ENCODE measurements at regions not wholly inside any gene's neighbourhood (a gene's known extent, or its start where the extent isn't known, plus 50 kb on each side); places are given as distances from the start of the nearest gene placed in this dataset.

DNA sequence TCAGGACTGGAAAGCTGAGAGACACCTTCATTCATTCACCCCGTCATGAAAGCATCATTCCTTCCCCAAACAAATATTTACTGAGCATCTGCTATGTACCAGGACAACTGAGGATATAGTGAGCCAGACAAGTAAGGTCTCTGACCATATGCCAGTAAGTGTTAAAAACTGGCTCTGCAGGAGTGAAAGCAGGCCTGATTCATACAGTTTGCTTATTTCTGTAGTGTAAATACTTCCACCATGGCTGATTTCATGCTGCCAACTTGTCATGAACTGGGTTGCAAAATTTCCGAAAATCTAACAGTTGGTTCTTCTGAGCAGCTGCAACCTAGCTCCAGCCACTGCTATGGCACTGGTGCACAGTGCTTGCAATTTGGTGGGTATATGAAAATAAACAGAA, 68.1 kb downstream of the YIPF5 start:
- in situ Hi-C loops (cut with MboI; ENCODE audit: low sequenced_read_pairs): no loop called here

DNA sequence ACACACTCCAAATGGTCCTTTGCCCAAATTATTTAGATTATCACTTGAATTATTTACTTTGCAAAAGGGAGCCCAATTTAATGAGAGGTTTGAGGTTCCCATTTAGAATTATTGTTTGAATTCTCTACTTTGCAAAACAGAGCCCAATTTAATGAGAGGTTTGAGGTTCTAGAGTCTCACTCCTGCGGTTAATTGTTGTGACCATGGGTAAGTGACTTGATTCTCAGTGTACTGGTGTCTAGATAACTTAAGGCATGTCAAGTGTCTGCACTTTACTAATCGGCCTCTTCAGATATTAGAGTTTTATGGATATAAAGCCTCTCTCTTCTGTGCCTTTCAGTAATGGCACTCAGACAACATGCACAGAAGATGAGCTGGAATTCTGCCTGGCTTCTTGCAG, 67.5 kb downstream of the YIPF5 start:
- in situ Hi-C loops (cut with MboI; ENCODE audit: low sequenced_read_pairs): no loop called here

DNA sequence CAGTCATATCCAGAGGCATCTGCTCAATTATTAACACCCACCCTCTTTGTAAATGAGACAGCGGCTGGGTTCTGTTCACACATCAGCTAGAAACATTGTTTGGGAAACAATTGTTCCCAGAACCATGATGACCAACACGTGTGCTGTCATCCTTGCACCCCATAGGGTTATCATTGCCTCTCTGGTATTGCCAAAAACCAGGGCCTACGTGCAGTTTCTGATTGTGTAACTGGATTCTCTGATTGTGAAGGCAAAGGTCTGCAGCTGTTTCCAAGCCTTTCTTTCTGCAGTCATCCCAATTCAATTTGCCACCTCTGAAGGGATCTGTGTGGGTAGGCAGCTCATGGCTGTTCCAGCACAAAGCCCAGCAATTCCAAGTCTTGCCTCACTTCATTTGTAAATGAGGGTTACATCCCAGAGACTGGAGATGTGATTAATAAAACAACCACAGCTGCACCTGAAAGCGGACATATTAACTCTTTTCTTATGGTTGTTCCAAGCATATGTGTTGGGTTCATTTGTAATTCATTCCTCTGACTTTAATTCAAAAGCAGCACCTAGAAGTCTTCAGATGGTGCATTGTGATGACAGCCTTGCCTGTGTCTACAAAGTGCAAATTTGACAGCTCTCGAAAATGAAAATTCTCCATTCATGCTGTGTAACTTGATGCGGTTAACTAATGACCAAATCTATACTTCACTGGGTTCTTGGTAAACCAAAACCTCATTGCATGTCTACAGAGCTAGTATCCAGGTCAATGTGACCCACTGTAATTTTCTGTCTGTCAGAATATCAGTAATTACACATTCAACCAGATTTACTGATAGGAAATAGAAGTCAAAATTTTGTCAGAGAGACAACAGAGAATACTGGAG, 66.6 kb downstream of the YIPF5 start:
- in situ Hi-C loops (cut with MboI; ENCODE audit: low sequenced_read_pairs): no loop called here

DNA sequence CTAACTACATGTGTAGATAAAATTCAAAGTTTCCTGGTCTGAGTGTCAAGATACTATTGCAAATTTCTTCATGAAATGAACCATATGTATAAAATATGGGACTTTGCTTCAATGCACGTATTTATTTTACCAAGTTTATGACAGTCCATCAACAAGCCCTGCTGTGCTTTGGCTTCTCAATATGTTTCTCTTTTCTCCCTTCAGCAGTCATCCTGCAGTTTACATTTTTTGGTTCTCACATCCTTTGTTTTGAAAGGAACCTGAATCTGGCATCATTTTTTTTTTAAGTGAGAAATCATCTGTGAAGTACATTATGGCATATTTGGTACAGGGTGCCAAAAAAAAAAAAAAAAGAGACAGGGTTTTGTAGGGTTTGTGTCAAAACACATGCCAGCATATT, 65.1 kb downstream of the YIPF5 start:
- in situ Hi-C loops (cut with MboI; ENCODE audit: low sequenced_read_pairs): no loop called here

DNA sequence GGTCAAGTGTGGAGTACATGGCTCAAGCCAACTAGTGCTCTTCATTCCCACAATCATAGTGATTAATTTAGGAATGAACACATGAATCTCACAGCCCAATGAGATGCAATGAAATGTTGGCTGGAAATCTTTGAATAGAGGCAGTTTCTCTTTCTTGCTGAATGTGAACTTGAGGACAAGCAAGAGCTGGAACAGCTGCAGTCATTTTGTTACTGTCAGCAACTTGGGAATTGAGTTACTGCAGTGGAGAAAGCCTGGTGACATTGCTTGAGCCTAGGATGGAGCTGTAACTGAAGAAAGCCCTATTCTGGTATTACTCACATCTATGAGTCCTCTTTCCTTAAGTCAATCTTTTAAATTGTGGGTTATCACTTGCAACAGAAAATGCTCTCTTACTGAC, 62.3 kb downstream of the YIPF5 start:
- in situ Hi-C loops (cut with MboI; ENCODE audit: low sequenced_read_pairs): no loop called here

Data from HL-60/S4 (cell line).